ENCODE measurements at regions not wholly inside any gene's neighbourhood (a gene's known extent, or its start where the extent isn't known, plus 50 kb on each side); places are given as distances from the start of the nearest gene placed in this dataset.

- TF ChIP-seq CTCF (IDR thresholded peaks at IDR 0.05) (no peak), POLR2A (IDR thresholded peaks at IDR 0.05) (no peak)
These were observed 401.9 kb downstream of the PCDH20 start for GRCh38 chr13:61013796-61014195.
